HuH-7 (cell line): ENCODE measurements at regions not wholly inside any gene's neighbourhood (a gene's known extent, or its start where the extent isn't known, plus 50 kb on each side); places are given as distances from the start of the nearest gene placed in this dataset.

Experiments
- DNase-seq: peaks from one replicate; pipeline ENCODE4 v3.0.0; 2011; ENCODE audit warnings: low spot score

DNA sequence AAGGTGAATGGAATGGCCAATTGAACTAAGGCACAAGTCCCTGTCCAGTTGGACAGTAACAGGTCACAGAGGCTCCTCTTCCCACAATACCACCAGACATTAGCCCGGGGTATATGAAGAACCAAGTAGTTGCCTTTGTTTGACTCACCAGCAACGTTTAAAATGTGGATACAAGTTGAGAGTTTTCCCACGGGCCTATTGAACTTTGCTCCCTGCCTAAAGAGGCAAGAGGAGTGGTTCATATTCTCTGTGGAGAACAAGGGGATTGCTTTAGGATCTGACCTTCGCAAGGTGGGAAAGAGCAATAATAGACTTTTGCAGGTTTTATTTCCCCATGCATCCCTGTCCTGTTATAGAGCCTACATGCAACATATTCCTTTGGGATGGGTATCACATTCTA is 177.2 kb downstream of the POU4F1 start:
- no peak for DNase-seq

DNA sequence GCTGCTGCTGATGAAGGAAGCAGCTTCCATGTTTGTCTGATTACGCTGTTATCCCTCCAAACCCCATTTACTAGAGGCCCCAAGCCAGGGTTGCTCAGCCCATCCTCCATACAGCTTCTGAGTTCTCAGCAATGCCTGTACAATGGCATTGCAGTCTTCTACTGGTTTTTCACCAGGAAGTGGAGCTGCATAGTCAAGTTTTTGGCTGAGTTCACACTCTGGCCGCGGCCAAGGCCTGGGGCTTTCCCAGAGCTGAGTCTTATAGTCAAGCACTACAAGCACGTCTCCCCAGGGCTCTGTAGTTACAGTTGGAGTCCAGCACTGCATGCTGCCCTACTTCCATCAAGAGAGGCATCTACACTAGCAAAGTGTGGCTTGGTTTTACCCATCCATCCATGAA is 182.5 kb downstream of the POU4F1 start:
- no peak for DNase-seq

DNA sequence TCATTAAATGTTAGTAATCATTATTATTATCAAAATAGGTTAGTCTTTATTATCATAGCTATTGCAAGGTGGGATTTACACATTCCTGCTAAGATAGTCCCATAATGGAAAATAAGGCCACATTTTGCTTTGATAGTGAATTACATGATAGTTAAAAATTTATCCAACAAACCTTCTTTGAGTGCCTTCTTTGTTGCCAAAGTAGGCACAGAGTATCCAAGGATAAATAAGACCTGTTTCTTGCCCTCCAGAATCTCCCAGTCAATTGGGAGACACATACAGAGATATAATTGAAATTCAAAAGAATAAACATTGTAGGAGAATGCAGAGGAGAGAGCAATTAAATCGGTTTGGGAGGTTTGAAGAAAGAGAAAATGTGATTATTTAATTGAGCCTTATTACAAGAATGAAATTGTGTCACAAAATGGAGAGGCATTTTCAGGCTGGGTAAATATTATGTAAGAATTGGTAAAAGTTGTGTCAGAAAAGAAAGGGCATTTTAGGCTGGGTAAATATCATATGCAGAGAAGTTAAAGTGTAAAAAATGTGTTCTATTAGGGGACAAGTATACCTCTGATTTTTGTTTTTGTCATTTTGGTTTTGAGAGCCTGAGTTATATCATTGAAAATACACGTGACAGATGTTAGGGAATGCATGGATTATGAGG is 189.3 kb downstream of the POU4F1 start:
- DNase-seq: no peak

DNA sequence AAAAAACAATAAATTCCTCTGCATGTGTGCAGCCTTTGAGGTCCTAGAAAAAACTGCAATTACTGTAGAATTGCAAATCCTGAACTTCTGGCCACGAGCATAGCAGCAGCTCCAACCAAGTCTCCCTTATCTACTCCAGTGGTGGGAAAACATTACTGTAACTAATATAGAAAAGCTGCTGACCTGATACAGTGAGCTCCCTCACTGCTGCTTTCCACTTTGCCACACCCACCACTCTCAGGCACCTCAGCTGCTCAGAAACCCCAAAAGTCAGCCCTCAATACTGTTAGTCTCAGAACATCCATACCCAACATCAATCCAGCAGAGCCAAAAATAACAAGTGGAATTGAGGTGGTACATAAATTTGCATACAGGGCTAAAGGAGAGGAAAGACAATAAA is 192.5 kb downstream of the POU4F1 start:
- DNase-seq: no peak

DNA sequence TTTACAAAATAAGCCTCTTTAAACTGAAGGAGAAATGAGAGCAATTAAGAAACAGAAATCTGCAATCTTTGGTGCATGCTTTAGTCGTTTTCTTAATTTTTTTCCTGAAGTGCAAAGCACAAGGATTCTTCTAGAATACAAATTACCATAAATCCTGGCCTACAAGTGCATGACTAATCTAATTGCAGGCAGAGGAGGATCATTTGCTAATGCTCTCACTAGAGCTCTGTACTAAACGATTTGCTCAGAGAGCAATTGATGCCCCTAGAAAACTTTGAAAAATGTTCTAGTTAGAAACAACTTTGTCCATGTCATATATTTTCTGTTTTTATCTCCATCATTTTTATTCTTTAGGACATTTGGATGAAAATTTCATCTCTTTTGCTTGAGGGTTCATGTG is 193.2 kb downstream of the POU4F1 start:
- no peak for DNase-seq

DNA sequence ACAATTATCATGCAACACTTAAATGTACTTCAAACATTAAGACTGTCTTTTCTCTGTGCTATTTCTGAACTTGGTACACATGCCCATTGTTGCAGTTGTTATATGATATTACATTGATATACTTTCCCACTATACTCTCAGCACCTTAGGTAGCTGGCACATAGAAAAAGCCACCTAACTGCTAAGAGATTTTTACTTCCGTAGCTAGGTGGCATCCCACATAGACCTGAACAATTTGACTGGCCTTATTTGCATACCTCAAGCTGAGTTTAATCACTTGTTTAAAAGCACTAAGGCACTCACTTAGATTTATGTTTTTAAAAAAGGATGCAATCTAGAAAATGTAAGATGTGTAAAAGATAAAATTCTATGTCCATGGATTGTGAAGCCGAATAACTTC is 194.2 kb downstream of the POU4F1 start:
- no peak for DNase-seq

DNA sequence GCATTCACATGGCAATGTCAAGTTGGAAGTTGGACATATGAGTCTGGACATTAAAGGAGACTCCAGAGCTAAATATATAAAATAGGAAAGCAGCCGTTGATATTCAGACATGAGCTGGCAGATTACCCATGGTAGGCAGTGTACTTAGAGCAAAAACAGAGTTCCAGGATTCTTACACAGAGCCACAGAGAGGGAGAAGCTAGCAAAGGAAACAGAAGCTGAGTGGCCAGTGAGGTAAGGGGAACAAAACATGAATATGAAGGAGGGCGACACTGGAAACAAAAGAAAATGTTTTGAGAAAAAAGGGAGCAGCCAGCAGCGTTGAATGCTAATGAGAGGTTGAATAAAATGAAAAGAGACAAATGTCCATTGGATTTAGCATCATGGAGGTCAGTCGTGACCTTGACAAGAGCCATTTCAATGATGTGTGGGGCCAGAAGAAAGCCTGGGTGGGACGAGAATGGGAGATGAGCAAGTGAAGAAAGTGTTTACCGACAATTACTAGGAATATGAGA is 198.4 kb downstream of the POU4F1 start:
- DNase-seq: no peak

DNA sequence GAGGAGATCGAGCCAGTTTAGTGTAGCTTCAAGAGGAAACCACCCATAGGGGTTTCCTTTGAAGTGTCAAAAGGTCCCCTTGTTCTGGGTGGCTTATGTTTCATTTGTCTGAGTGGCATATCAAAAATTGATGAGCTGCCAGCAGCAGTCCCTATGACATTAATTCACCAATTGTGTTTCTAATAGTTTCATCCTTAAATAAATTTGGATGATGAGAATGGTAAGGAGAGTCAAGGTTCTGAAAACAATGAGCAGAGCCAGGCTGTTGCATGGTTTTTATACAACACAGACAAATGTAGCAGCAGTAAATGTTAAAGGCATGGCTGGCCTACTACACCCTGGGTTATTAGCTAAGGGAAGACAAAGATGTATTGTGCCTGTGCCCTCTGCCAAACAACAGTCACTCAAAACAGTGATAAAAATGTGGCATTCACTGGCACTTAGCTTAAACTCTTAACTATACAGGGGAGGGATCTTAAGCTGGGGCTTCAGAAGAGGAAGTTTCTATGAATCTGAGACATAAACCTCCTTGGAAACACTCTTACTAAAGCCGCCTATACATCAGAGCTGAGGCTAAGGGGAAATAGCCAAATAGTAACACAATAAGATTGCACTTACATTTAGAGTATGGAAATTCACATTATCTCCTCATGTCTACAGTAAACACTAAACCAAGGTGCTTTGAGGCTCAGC is 200.5 kb downstream of the POU4F1 start:
- no peak for DNase-seq

DNA sequence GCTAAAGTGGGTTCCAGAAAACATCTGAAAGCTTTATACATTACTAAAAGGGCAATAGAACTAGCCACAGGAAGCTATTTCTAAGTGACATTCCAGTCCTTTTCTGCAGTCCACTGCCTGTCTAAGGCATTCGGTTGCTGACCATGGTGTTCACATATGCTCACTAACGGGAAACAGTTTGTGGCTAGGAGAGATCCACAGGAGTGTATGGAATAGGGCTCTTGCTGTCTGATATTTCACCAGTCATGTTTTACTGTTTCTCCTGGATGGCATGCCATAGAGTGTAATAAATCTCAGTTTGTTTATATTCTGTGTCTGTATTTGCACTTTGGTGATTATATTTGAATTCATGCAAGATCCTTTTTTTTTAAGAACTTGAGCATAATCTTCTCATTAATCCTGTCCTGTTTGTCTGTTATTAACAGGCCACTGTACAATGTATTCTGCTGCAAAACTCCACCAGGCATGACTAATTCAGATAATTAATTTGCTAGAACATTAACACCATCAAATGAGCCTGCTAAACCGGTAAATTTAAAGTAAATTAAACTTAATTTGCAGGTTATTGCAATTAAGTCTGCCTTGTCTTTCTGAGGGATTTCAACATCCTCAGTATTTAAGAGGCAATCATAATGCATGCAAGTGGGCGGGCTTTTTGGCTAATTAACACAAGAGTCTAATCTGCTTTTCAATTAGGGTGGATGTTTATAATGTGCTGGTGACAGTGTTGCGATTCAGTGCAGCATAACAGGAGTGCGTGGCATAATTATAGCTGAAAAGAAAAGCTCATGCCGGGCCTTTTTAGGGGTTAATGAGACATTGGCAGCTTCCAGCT is 201.3 kb downstream of the POU4F1 start:
- no peak for DNase-seq

DNA sequence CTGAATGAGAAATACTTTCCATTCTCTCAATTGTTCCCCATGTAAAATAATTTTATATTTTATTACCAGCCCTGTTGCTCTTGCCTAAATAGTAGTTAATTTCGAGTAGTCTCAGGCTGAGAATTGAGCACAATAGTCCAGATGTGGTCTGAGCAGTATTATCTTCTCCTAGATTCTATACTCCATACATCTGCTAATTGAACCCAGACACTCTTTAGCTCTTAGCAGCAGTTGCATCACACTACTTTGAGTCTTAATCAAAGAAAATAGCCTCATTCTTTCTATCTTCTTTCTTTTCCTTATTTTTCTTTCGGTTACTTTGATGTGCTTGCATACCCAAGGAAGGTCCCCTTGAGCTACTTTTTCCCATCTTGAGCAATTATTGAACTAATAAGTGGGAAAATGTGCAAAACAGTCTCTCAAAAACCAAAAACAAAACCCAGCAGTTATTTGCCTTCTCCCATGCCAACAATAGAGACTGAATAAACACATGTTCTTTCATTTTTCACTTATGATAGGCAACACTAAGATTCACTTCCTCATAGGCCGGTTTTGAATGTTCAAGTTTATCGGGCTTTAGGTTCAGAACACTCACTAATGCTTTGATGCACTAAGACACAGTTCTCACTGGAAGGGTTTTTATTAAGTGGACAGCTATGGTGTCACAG is 204.5 kb downstream of the POU4F1 start:
- DNase-seq: no peak

DNA sequence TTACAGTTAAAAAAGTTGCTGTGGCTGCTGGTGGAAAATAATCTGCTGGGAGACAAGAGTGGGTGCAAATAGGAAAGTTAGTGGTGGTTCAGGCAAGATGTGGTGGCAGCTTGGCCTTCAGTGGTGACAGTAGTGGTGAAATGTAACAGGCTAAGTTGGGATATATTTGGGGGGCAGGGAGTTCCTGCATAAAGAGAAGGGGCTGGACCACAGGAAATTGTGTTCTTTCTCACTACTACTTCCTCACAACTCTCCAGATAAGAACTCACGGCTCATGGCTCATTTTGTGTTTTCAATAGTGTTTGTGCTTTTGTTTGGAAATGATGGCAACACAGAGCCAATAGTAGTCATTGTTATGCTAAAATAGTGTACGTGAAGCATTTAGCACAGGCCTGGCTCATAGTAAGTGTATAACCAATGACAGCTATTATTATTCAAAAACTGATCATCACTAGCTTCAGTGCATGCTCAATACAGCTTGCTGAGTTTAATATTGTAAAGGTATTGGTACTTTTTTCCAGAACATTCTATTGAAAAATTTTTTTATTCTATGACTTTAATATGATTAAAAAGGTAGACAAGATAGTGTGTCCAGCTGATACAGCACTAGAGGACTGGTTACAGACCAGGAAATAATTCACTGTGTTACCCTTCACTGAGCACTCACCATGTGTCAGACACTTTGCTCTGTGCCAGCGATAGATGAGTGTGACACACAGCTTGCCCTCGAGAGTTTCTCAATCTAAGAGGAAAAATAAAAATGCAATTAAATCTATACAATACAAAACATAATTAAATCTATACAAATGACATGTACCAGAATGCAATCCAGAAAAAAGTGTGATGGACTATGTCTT is 209.8 kb downstream of the POU4F1 start:
- no peak for DNase-seq

DNA sequence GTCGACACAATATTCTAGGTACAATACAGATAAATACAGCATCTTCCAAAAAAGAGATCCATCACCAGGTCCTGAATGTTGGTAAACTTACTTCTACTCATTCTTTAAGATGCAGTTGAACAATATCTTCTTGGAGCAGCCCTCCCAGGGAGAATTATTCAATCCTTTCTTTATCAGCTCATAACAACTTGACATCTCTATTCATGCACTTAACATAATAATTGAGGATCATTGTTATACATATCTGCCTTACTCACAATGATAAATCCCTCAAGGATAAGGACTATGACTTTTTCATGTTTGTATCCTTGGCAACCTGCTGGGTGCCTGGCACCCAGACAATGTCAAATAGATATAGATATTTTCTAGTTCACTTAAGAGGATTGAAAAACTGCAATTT is 219.5 kb downstream of the POU4F1 start:
- no peak for DNase-seq

DNA sequence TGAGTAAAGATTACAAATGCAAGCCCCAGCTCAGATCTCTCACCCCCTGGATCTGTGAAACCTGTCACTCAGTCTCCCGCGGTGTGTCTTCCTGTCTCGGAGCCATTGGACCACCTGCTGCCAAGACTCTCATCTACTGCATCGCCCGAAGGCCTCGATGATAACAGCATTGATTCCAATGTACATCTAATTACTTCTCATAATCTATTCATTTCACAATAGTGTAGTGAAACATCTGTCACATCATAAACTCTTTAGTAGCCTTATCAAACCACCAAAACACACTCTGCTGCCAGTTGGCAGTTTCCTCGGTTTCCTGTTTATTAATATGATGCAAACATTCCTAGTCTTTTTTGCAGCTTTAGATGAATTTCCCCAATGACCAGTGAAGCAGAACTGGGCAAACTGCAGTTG is 220.3 kb downstream of the POU4F1 start:
- DNase-seq: no peak

DNA sequence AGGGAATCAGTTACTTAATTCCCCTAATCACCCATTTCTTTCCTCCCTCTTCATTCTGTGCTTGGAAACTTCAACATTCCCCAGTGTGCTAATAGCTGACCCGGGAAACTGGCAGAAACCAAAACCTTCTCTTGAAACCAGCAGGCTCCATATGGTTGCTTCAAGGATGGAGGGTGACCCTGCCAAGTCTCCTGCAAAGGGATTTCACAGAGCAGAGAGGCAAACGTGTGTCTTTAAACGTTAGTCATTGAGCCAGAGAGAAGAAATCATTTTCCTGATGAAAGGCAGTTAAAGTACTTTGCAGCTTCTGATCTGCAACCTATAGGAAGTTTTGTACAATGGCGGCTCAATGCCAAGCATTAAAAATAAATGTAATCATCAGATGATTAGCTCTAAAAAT is 220.9 kb downstream of the POU4F1 start:
- DNase-seq: no peak

DNA sequence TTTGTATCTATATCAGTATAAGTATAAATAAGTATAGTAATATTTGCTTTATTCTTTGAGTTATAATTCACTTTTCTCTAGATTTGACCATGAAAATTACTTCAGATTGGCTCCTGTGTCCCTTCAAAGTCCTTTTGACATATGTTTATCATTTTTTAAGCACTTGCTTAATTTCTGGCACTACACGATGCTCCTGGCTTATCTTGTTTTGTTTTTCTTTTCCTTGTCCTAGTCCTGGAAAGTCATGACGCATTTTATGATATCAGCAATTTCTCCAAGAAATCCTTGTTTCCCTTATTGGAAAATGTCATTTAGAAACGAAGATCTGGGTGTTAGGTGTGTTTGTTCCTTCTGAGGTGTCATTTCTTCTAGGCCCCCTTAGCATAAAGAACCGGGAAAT is 226.5 kb downstream of the POU4F1 start:
- DNase-seq: no peak

DNA sequence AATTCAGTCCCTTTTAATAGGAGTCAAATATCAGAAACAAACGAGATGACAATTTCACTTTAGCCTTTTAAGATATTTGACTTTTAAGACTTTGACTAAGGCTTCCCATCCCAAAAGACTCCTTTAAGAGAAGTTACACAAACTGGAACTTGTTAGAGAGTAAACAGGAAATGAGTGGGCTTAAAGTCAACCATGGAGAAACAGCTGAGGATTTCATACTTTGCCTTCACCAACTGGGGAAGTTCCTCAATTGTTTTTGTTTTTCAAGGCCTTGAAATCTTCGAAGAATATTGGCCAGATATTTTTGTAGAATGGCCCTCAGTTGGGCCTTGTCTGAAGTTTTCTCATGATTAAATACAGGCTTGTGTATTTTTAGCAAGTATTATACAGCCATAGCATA is 227.3 kb downstream of the POU4F1 start:
- DNase-seq: no peak

DNA sequence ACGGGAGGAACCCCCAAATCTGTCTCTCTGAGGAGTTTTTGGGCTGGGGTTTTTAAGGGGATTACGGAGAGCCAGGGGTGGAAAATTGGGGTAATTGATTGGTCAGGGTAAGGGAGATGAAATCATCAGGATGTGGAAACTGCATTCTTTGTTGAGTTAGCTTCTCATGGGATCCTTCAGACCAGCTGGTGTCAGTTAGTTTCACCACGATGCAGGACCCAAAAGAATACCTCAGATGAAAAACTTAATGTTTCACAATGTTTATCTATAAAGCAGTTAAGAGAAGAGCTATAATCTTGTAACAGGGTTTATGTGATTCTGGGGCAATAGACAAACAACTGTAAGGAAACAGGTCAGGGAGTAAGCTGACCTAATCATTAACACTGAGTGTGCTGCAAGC is 230.8 kb downstream of the POU4F1 start:
- peak; percentile 6 for DNase-seq

DNA sequence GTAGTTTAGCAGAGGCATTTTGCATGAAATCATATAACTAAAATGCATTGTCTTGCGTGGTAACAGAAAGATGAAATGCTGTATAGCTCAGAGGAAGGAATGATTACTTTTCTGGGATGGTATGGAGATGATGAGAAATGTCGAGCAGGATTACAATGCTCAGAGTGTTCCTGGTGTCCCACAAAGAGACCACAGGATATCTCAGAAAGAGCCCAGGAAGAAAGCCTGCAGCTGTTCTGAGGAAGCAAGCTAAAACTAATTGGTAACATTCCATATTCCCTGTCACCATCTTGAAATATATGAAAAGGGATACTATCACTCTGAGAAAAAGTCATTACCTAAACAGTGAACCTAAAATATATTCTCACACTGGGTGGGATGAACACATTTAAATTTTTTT is 233.1 kb downstream of the POU4F1 start:
- no peak for DNase-seq

DNA sequence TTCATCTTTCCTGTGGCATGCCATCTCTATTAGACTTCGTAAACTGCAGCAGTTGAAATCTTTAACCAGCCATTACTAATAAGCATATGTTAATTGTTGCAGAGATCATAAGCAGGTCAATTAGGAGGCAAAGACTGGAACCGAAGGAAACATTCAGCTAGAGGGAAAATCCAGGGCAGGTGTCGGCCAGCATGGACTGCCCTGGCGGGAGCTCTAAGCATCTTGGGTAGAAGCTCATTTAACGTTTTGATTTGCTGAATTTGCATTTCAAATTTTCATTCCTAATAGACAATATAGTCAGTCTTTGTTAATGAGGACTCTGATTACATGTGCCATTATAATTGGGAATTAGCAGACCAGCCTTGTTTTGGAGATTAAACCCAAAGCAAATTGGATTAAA is 238.6 kb downstream of the POU4F1 start:
- DNase-seq: no peak

DNA sequence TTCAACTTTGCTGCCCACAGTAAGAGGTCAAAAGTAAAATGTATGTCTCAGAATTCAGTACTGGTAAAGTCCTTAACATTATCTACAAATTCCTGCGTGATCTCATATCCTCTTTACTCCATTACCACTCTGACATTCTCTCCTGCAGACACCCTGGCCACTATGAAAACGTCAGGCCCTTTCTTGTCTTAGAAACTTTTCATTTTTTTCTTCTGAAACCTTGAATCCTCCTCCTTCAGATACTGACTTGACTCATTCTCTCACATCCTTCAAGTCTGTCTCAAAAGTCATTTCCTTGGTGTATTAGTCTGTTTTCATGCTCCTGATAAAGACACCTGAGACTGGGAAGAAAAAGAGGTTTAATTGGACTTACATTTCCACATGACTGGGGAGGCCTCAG is 262.3 kb downstream of the POU4F1 start:
- DNase-seq: no peak

DNA sequence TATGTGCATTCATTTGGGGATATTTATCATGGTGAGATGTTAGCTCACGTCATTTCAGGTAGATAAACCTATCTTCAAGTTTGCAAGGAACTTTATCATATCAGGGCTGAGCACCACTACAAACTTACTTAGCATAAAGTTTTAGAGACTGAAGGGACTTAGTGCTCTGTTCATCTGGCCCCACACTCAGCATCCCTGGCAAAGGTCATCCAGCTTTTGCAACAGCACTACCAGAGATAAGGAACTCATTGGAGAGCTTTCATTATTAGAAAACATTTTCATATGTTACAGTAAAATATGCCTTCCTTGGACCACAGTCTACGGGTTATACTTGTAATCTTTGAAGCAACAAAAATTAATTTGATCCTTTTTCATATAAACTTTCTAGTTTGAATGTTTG is 263.4 kb downstream of the POU4F1 start:
- peak; percentile 5 for DNase-seq

DNA sequence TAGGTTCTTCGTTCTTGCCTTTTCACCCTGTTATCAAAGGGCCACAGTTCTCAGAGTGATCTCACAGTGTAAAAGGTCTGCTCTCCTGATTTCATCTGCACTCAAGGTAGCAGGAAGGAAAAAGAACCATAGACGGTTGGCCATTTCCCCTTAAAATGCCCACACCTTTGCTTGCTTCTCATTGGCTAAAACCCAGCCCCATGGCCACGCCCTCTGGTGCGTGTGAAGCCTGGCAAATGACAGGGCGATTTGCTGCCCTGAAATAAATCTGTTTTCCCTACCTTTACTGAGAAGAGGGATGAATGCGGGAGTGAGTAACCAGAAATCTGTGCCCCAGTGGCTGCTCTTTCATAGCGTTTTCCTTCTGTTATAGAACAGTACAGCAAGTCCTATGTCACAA is 269.3 kb downstream of the POU4F1 start:
- no peak for DNase-seq
